GM12878 (cell line): ENCODE measurements at regions not wholly inside any gene's neighbourhood (a gene's known extent, or its start where the extent isn't known, plus 50 kb on each side); places are given as distances from the start of the nearest gene placed in this dataset.

Experiments
- ATAC-seq: fragments of 200-7000 bp; cut with Tn5 transposase; 3 replicates; pipeline ENCODE4 v1.9.1; 2020; ENCODE audit warnings: mild to moderate bottlenecking, moderate library complexity
- BruUV-seq: library from RNA; stranded (reverse); fragments of 400-500 nt; replicated peaks from 2 replicates; lab custom pipeline; 2021; lab: Mats Ljungman, UMichigan
- CTCF ChIA-PET: fragments of 300-600 bp; sonication (Branson Sonifier 250); formaldehyde crosslinking; extraction: SDS; loops from one replicate; lab custom pipeline; 2021; ENCODE audit warnings: inconsistent platforms; lab: Yijun Ruan, JAX
- POLR2A ChIA-PET: fragments of 350-600 bp; formaldehyde crosslinking; extraction: SDS; loops from one replicate; lab custom pipeline; 2021; ENCODE audit warnings: inconsistent platforms; lab: Charles Lee
- RAD21 ChIA-PET: fragments of 300-600 bp; sonication (Branson Sonifier 250); formaldehyde crosslinking; loops from one replicate; lab custom pipeline; 2023; ENCODE audit warnings: antibody characterized with exemption; ENCODE audit not compliant: unreplicated experiment; lab: Charles Lee
- SMC1A ChIA-PET: fragments of 300-600 bp; sonication (Branson Sonifier 250); formaldehyde crosslinking; loops from one replicate; lab custom pipeline; 2023; ENCODE audit not compliant: unreplicated experiment, uncharacterized antibody; lab: Charles Lee
- DNase-seq: peaks from one replicate; pipeline ENCODE4 v3.0.0-alpha.2; 2011; ENCODE audit warnings: low read depth, low spot score
- FAIRE-seq: peaks from 3 replicates; lab custom pipeline; 2011; peaks lifted over from hg19 to GRCh38; lab: Jason Lieb, UNC
- H2AFZ ChIP-seq: 2 replicates; pipeline ENCODE4 v1.6.0; 2011; ENCODE audit warnings: low read depth, low read length, control low read depth; ENCODE audit not compliant: control insufficient read depth
- H3K27ac ChIP-seq: 2 replicates; pipeline ENCODE4 v1.5.1; 2011; ENCODE audit warnings: control low read depth; ENCODE audit not compliant: control insufficient read depth, insufficient read depth
- H3K27me3 ChIP-seq, 2 experiments: replicated peaks in 1 of 2; 2 replicates each; pipeline versions ENCODE4 v1.6.0 to v1.6.1; 2011; ENCODE audit warnings: low read length in 1 of 2; ENCODE audit not compliant: control insufficient read depth in 2 of 2, insufficient read depth in 2 of 2
- H3K36me3 ChIP-seq, 2 experiments: 2 replicates each; pipeline ENCODE4 v1.5.1; 2011; ENCODE audit warnings: low read length in 1 of 2; ENCODE audit not compliant: control insufficient read depth in 2 of 2, insufficient read depth in 2 of 2
- H3K4me1 ChIP-seq: 2 replicates; pipeline ENCODE4 v1.6.1; 2011; ENCODE audit warnings: mild to moderate bottlenecking, low read length, moderate library complexity, mixed read lengths; ENCODE audit not compliant: control insufficient read depth, insufficient read depth
- H3K4me2 ChIP-seq: 2 replicates; pipeline ENCODE4 v1.6.0; 2011; ENCODE audit warnings: control low read depth; ENCODE audit not compliant: control insufficient read depth, insufficient read depth
- H3K4me3 ChIP-seq: fragments of 200-600 bp; sonication (generic); 2 replicates; pipeline ENCODE4 v1.5.1; 2016
- H3K79me2 ChIP-seq: 2 replicates; pipeline ENCODE4 v1.6.0; 2011; ENCODE audit warnings: low read length; ENCODE audit not compliant: control insufficient read depth, insufficient read depth
- H3K9ac ChIP-seq: 2 replicates; pipeline ENCODE4 v1.8.0; 2011; ENCODE audit warnings: low read length, control low read depth, mixed read lengths; ENCODE audit not compliant: control insufficient read depth, insufficient read depth
- H3K9me3 ChIP-seq: replicated peaks from 3 replicates; pipeline ENCODE4 v1.5.1; 2011; ENCODE audit warnings: mild to moderate bottlenecking, low read length; ENCODE audit not compliant: control insufficient read depth, insufficient read depth
- H4K20me1 ChIP-seq: 2 replicates; pipeline ENCODE4 v1.6.0; 2011; ENCODE audit not compliant: control insufficient read depth, insufficient read depth
- MXI1 ChIP-seq: fragments of 150-350 bp; IDR thresholded peaks from 2 replicates; pipeline ENCODE4 v1.6.1; 2011; ENCODE audit warnings: low read depth, mild to moderate bottlenecking, inconsistent platforms, low read length, improper control_type of control experiment
- RELA ChIP-seq: fragments of 450-650 bp; IDR thresholded peaks from 2 replicates; pipeline ENCODE4 v1.8.0; 2014; ENCODE audit warnings: borderline replicate concordance; ENCODE audit not compliant: partially characterized antibody
- SMAD1 ChIP-seq: fragments of 450-650 bp; IDR thresholded peaks from 2 replicates; pipeline ENCODE4 v1.6.1; 2018; ENCODE audit warnings: mild to moderate bottlenecking, low read depth; ENCODE audit not compliant: partially characterized antibody
- SREBF2 ChIP-seq: IDR thresholded peaks from 2 replicates; pipeline ENCODE4 v1.6.1; 2012; ENCODE audit warnings: mild to moderate bottlenecking, low read length
- USF1 ChIP-seq: IDR thresholded peaks from 2 replicates; pipeline ENCODE4 v1.6.1; 2011; ENCODE audit warnings: borderline replicate concordance, low read depth, mild to moderate bottlenecking, moderate library complexity, mixed read lengths, low read length; ENCODE audit not compliant: insufficient read depth; ENCODE audit errors: extremely low read length
- WGBS: methylation state at CpG from one replicate; pipeline ENCODE4 v1.1.6; 2016; ENCODE audit warnings: low lambda C conversion rate; ENCODE audit not compliant: insufficient replicate concordance, insufficient coverage; ENCODE audit errors: missing lambda C conversion rate; 5-methylcytosine and 5-hydroxymethylcytosine counted together
- in situ Hi-C: fragments of 300-500 bp; cut with MboI; formaldehyde crosslinking; loops from 9 replicates; pipeline ENCODE4 v1.14.3; 2018; ENCODE audit warnings: mixed read lengths
- intact Hi-C: fragments of 100-400 bp; cut with micrococcal nuclease; formaldehyde crosslinking; loops from one replicate; pipeline ENCODE4 v1.14.2; 2022; ENCODE audit not compliant: unreplicated experiment

- TF ChIP-seq SMAD1 (no peak), RELA (no peak)
Observed at GRCh38 chr12:115235880-115236279, 551.9 kb upstream of the TBX3 start (continued).

DNA sequence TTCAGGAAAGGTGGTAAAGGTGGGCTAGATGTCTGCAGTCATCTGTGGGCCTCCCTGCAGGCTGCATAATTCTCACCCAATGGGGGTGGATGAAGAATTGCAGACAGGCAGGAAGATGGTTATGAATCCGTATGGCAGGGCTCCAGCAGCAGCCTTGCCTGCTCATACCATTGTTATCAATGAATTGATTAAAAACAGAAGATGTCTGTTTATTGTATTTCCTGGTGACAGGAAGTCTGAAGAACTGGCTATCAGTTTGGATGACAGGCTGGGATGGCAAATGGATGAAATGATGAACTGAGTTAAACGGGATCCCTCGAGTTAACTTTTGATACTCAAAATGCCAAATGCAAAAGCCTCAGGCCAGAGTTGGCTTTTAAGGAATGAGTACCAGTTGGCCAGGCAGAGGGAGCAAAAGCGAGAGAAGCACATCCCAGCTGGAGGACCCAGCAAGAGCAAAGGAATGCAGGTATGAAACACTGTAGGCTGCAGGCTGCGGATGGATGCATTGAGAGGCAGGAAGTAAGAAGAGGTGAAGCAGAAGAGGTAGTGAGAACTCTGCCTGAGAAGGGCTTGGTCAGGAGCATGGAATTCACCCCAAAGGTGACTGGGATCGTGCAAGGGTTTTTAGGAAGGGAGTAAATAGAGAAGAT, 550.0 kb upstream of the TBX3 start:
- H3K4me1 ChIP-seq, result no peaks in the 10 kb centered on the region
- no TSS peak for BruUV-seq
- ChIA-PET RAD21 (no interaction called here), SMC1A (interaction anchor here (0.7 kb wide), 2 partner anchors 14 to 21 kb away, joined by 3 read pairs; no protein-coding TSS in a partner anchor), POLR2A (no interaction called here), CTCF (no interaction called here)
- no peak overlapping the region for H3K4me2 ChIP-seq
- intact Hi-C loops, result no loop called here
- in situ Hi-C loops, result no loop called here
- H4K20me1 ChIP-seq, result no peaks in the 10 kb centered on the region
- ATAC-seq, result no peak
- H2AFZ ChIP-seq, result no peak overlapping the region
- no peaks in the 10 kb centered on the region for H3K79me2 ChIP-seq
- FAIRE-seq, result no peak
- H3K4me3 ChIP-seq, result no peak overlapping the region
- H3K36me3 ChIP-seq, result no peaks in the 10 kb centered on the region
- H3K27ac ChIP-seq, result no peak overlapping the region
- H3K27me3 ChIP-seq, result no peaks in the 10 kb centered on the region
- no peaks in the 10 kb centered on the region for H3K9me3 ChIP-seq
- H3K9ac ChIP-seq, result no peak overlapping the region
- 16% methylated on average over 6 of the region's 6 CpGs for WGBS
- no peak for DNase-seq
- TF ChIP-seq SREBF2 (no peak), MXI1 (no peak), USF1 (no peak)
